ENCODE measurements at regions not wholly inside any gene's neighbourhood (a gene's known extent, or its start where the extent isn't known, plus 50 kb on each side); places are given as distances from the start of the nearest gene placed in this dataset.

- TF ChIP-seq, protein P1, sequence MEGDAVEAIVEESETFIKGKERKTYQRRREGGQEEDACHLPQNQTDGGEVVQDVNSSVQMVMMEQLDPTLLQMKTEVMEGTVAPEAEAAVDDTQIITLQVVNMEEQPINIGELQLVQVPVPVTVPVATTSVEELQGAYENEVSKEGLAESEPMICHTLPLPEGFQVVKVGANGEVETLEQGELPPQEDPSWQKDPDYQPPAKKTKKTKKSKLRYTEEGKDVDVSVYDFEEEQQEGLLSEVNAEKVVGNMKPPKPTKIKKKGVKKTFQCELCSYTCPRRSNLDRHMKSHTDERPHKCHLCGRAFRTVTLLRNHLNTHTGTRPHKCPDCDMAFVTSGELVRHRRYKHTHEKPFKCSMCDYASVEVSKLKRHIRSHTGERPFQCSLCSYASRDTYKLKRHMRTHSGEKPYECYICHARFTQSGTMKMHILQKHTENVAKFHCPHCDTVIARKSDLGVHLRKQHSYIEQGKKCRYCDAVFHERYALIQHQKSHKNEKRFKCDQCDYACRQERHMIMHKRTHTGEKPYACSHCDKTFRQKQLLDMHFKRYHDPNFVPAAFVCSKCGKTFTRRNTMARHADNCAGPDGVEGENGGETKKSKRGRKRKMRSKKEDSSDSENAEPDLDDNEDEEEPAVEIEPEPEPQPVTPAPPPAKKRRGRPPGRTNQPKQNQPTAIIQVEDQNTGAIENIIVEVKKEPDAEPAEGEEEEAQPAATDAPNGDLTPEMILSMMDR (conservative IDR thresholded peaks at IDR 0.05 in 1 of 2, IDR thresholded peaks at IDR 0.05 in 1 of 2; ENCODE audit: low read depth in 1 of 2, low read length in 2 of 2), result no peak
- no peak for TF ChIP-seq EZH2 (IDR thresholded peaks at IDR 0.05; ENCODE audit: low read length, missing control alignments)
These were observed 937.3 kb upstream of the ARRDC3 start for GRCh38 chr5:92320446-92320845.

All from fibroblast of lung (primary cell).